Lung (tissue), 11 donors: ENCODE measurements at regions not wholly inside any gene's neighbourhood (a gene's known extent, or its start where the extent isn't known, plus 50 kb on each side); places are given as distances from the start of the nearest gene placed in this dataset.
A peak's percentile ranks its signal among the peaks of the same experiment; 100 is the strongest.

ENCODE experiments used
- ATAC-seq: fragments of 200-7000 bp; cut with Tn5 transposase; one replicate; pipeline ENCODE4 v1.9.1; 2020; ENCODE audit warnings: moderate number of reproducible peaks; ENCODE audit not compliant: insufficient read depth, low FRiP score
- DNase-seq, 3 donors: peaks; one replicate each; pipeline ENCODE4 v3.0.0-alpha.2; 2013 to 2017
- H3K27ac ChIP-seq, 2 donors: one replicate each; pipeline ENCODE4 v1.5.1; 2013; ENCODE audit warnings: mild to moderate bottlenecking in 2 of 2, moderate library complexity in 2 of 2, control low read depth in 1 of 2, inconsistent platforms in 1 of 2, low read depth in 1 of 2, low read length in 1 of 2
- H3K27me3 ChIP-seq, 3 donors: one replicate each; pipeline ENCODE4 v1.5.1; 2013; ENCODE audit warnings: low read length in 2 of 3; ENCODE audit not compliant: control insufficient read depth in 3 of 3, insufficient read depth in 3 of 3
- H3K36me3 ChIP-seq, 4 donors: one replicate each; pipeline ENCODE4 v1.5.1; 2013; ENCODE audit warnings: low read length in 4 of 4, mild to moderate bottlenecking in 1 of 4, moderate library complexity in 1 of 4; ENCODE audit not compliant: control insufficient read depth in 4 of 4, insufficient read depth in 4 of 4
- H3K4me1 ChIP-seq, 5 donors: one replicate each; pipeline ENCODE4 v1.5.1; 2013; ENCODE audit warnings: low read length in 5 of 5, mild to moderate bottlenecking in 2 of 5, moderate library complexity in 1 of 5; ENCODE audit not compliant: control insufficient read depth in 5 of 5, insufficient read depth in 5 of 5
- H3K4me3 ChIP-seq: one replicate; pipeline ENCODE4 v1.5.1; 2013; ENCODE audit warnings: mild to moderate bottlenecking, control low read depth, moderate library complexity
- H3K9ac ChIP-seq, 2 donors: one replicate each; pipeline ENCODE4 v1.5.1; 2013; ENCODE audit warnings: low read length in 2 of 2, control low read depth in 1 of 2; ENCODE audit not compliant: insufficient read depth in 1 of 2
- H3K9me3 ChIP-seq, 4 donors: one replicate each; pipeline ENCODE4 v1.5.1; 2013; ENCODE audit warnings: low read length in 3 of 4, mild to moderate bottlenecking in 1 of 4, moderate library complexity in 1 of 4; ENCODE audit not compliant: control insufficient read depth in 4 of 4, insufficient read depth in 3 of 4
- CTCF ChIP-seq: IDR thresholded peaks from 2 replicates; pipeline ENCODE4 v1.5.1; 2012; ENCODE audit warnings: mild to moderate bottlenecking; ENCODE audit errors: control extremely low read depth, extremely low read depth
- WGBS, 2 donors: extraction: QIAGEN DNeasy Blood & Tissue Kit; methylation state at CpG; one replicate each; pipeline ENCODE4 v1.1.7; 2013; 5-methylcytosine and 5-hydroxymethylcytosine counted together
- donor health status: control.
- donor health status: control.
- donor health status: Bipolar disorder and iron deficiency.
- donor health status: healthy.
- donor health status: DM: yes; HTN: yes; CAD: no.

DNA sequence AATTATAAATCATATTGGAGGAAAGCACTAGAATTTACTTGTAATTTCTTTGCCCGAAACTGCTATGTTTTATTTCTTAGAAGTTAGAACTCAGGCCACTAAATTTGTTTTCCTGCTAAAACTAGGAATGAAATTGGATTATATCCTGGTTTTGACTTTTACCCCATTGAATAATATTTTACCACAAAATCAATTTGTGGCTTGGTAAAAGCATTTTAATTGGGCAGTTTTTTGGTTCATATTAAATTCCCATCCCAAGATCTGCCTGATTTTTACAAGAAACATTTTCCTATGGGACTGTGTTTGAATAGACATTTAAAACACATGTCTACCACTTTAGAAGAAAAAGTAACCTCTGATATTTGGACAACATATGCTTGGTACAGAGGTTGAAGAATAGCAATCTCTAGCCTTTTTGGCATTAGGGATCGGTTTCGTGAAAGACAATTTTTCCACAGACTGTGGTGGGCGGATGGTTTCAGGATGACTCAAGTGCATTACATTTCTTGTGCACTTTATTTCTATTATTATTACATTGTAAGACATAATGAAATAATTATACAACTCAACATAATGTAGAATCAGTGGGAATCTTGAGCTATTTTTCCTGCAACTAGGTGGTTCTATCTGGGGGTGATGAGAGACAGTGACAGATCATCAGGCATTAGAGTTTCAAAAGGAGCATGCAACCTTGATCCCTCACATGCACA lies 565.6 kb downstream of the PRR16 start:
- no peak for ATAC-seq
- Histone ChIP-seq H3K4me1 (peaks cover 0 to 13% (median 0%) of the 10 kb centered on the region in 5 donors), H3K9me3 (no peaks in the 10 kb centered on the region), H3K9ac (no peak overlapping the region), H3K27ac (no peak overlapping the region), H3K27me3 (peaks cover 0 to 17% (median 2%) of the 10 kb centered on the region in 3 donors), H3K4me3 (no peak overlapping the region), H3K36me3 (no peaks in the 10 kb centered on the region)
- DNase-seq: no peak
- 94 to 97% methylated on average over 4 of the region's 4 CpGs for WGBS, 2 donors
- no peak for TF ChIP-seq CTCF

GRCh38 chr5:121031491-121031890 lies 567.4 kb downstream of the PRR16 start:
- no peaks in the 10 kb centered on the region for H3K36me3 ChIP-seq
- 74 to 77% methylated on average over 3 of the region's 3 CpGs for WGBS, 2 donors
- no peaks in the 10 kb centered on the region for H3K9me3 ChIP-seq
- H3K27ac ChIP-seq: no peak overlapping the region
- ATAC-seq (no peak), DNase-seq (peak; percentile 32 to 84 (median 76))
- peaks cover 0 to 13% (median 0%) of the 10 kb centered on the region in 5 donors for H3K4me1 ChIP-seq
- no peak overlapping the region for H3K9ac ChIP-seq
- peaks cover 0 to 21% (median 2%) of the 10 kb centered on the region in 3 donors for H3K27me3 ChIP-seq
- no peak overlapping the region for H3K4me3 ChIP-seq
- no peak for TF ChIP-seq CTCF

DNA sequence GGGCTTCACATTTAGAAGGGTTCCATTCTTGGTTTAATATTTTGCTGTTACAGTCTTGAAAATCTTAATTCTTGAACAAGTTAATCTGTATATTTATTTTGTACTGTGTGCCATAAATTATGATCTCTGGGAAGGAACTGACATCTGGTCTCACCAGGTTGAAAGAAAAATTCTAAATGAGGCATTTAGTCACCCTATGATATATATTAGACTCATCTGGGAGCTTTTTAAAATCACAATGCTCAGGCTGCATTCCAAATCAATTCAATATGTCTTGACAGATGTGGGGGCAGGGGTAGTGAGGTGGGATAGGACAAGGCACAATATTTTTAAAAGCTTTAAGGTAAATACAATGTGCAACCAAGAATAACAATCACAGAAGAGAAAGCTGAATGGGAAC lies 569.2 kb downstream of the PRR16 start:
- H3K36me3 ChIP-seq: no peaks in the 10 kb centered on the region
- H3K9me3 ChIP-seq: no peaks in the 10 kb centered on the region
- no peak for TF ChIP-seq CTCF
- no peak for ATAC-seq
- no peak overlapping the region for H3K9ac ChIP-seq
- no peak for DNase-seq
- H3K4me1 ChIP-seq: peaks cover 0 to 6% (median 0%) of the 10 kb centered on the region in 5 donors
- no peak overlapping the region for H3K27ac ChIP-seq
- H3K4me3 ChIP-seq: no peak overlapping the region
- peaks cover 0 to 13% (median 0%) of the 10 kb centered on the region in 3 donors for H3K27me3 ChIP-seq

GRCh38 chr5:121038438-121038837 lies 574.3 kb downstream of the PRR16 start:
- DNase-seq (no peak), ATAC-seq (no peak)
- Histone ChIP-seq H3K9ac (no peak overlapping the region), H3K9me3 (no peaks in the 10 kb centered on the region), H3K4me3 (no peak overlapping the region), H3K36me3 (no peaks in the 10 kb centered on the region), H3K4me1 (no peaks in the 10 kb centered on the region), H3K27me3 (peaks cover 0 to 6% (median 0%) of the 10 kb centered on the region in 3 donors), H3K27ac (no peak overlapping the region)
- TF ChIP-seq CTCF: no peak
- 72% methylated on average over 4 of the region's 4 CpGs for whole genome bisulfite sequencing, 2 donors
